Activated CD8-positive, alpha-beta memory T cell treated with anti-CD3 and anti-CD28 coated beads for 4 hours (primary cell): ENCODE measurements at regions not wholly inside any gene's neighbourhood (a gene's known extent, or its start where the extent isn't known, plus 50 kb on each side); places are given as distances from the start of the nearest gene placed in this dataset.
A peak's percentile ranks its signal among the peaks of the same experiment; 100 is the strongest.

Source experiments
- DNase-seq, 2 donors: peaks; one replicate each; pipeline ENCODE4 v3.0.0-alpha.2; 2020; ENCODE audit warnings: low read depth in 2 of 2

GRCh38 chr11:111444040-111444439, 65.0 kb upstream of the POU2AF1 start:
- DNase-seq: no peak

- DNase-seq: no peak
These were observed 64.6 kb upstream of the POU2AF1 start for GRCh38 chr11:111443640-111444039.

GRCh38 chr11:111443032-111443431, 64.0 kb upstream of the POU2AF1 start:
- no peak for DNase-seq

GRCh38 chr11:111441443-111441842, 62.4 kb upstream of the POU2AF1 start:
- DNase-seq: no peak

GRCh38 chr11:111440416-111441205, 61.5 kb upstream of the POU2AF1 start:
- DNase-seq: no peak

GRCh38 chr11:111439901-111440300, 60.8 kb upstream of the POU2AF1 start:
- DNase-seq: no peak

- no peak for DNase-seq
These were observed 59.9 kb upstream of the POU2AF1 start for GRCh38 chr11:111438846-111439520.

GRCh38 chr11:111438168-111438567, 59.1 kb upstream of the POU2AF1 start:
- DNase-seq: no peak

- no peak for DNase-seq
These were observed 56.1 kb upstream of the POU2AF1 start for GRCh38 chr11:111435046-111435698.

- peak; percentile 13 to 25 for DNase-seq
These were observed 50.0 kb upstream of the POU2AF1 start for GRCh38 chr11:111429066-111429506.
